ENCODE measurements at regions not wholly inside any gene's neighbourhood (a gene's known extent, or its start where the extent isn't known, plus 50 kb on each side); places are given as distances from the start of the nearest gene placed in this dataset.

DNA sequence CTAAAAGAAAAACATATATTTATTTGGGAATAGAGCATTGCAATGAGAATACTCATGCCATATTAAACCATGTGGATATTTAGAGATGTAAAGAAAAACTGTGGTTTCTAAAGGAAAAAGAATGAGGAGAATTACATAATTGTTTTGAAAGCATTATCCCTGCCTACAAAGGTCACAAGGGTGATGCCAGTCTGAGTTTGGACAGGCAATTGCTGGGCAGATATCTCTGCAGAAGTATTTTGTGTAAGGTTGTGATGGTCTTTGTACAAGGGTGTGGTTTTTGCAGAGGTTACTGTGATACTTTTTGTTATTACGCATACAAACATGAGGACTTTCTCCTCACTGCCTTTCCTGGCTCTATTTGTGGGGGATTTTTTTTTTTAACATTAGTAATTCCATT, 2022.9 kb upstream of the CDH6 start:
- no peak for DNase-seq (ENCODE audit: low spot score)
- in situ Hi-C loops (cut with MboI; ENCODE audit: low pct_unique_long_range_greater_than_20kb, low sequenced_read_pairs, unreplicated experiment): no loop called here
- TF ChIP-seq, protein P1, sequence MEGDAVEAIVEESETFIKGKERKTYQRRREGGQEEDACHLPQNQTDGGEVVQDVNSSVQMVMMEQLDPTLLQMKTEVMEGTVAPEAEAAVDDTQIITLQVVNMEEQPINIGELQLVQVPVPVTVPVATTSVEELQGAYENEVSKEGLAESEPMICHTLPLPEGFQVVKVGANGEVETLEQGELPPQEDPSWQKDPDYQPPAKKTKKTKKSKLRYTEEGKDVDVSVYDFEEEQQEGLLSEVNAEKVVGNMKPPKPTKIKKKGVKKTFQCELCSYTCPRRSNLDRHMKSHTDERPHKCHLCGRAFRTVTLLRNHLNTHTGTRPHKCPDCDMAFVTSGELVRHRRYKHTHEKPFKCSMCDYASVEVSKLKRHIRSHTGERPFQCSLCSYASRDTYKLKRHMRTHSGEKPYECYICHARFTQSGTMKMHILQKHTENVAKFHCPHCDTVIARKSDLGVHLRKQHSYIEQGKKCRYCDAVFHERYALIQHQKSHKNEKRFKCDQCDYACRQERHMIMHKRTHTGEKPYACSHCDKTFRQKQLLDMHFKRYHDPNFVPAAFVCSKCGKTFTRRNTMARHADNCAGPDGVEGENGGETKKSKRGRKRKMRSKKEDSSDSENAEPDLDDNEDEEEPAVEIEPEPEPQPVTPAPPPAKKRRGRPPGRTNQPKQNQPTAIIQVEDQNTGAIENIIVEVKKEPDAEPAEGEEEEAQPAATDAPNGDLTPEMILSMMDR (IDR thresholded peaks at IDR 0.05; ENCODE audit: extremely low read depth, insufficient read depth, missing control alignments): no peak

DNA sequence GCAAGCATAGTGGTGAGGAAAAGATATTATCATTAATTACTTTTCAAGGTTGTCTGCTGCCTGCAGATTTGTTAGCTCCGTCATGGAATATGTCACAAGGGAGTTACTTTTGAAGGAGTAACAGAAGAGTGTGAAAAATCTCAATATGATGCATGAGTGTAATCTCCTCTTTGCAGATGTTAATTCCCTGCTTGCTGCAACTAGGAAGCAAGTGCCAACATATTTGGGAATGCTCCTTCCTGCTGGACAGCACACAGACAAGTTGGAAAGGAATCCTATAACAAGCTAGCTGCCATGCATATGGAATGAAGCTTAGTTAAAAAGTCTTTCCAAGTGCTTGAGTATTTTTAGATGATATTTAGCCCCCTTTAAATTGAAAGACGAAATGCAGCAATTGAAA, 2023.6 kb upstream of the CDH6 start:
- DNase-seq (ENCODE audit: low spot score): no peak
- TF ChIP-seq, protein P1 (IDR thresholded peaks at IDR 0.05; ENCODE audit: extremely low read depth, insufficient read depth, missing control alignments): no peak
- in situ Hi-C loops (cut with MboI; ENCODE audit: low pct_unique_long_range_greater_than_20kb, low sequenced_read_pairs, unreplicated experiment): no loop called here

DNA sequence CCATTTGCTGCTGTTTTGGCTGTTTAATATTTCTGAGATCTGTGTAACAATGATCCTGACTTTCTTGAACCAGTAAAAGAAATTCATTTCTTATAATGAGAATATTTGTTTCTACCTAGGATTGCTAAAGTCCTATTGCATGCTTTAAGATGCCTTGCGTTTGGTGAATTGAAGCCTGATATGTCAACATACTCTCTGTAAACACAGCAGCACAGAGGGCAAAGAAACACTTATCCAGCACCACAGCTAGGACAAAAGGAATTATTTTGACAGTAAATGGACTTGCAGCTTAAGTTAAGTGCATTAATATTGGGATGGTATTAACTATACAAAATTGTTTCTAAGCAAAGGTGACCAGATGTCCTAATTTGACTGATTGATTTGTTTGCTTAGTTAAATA, 2031.2 kb upstream of the CDH6 start:
- in situ Hi-C loops (cut with MboI; ENCODE audit: low pct_unique_long_range_greater_than_20kb, low sequenced_read_pairs, unreplicated experiment): no loop called here
- TF ChIP-seq, protein P1 (IDR thresholded peaks at IDR 0.05; ENCODE audit: extremely low read depth, insufficient read depth, missing control alignments): no peak
- DNase-seq (ENCODE audit: low spot score): no peak

DNA sequence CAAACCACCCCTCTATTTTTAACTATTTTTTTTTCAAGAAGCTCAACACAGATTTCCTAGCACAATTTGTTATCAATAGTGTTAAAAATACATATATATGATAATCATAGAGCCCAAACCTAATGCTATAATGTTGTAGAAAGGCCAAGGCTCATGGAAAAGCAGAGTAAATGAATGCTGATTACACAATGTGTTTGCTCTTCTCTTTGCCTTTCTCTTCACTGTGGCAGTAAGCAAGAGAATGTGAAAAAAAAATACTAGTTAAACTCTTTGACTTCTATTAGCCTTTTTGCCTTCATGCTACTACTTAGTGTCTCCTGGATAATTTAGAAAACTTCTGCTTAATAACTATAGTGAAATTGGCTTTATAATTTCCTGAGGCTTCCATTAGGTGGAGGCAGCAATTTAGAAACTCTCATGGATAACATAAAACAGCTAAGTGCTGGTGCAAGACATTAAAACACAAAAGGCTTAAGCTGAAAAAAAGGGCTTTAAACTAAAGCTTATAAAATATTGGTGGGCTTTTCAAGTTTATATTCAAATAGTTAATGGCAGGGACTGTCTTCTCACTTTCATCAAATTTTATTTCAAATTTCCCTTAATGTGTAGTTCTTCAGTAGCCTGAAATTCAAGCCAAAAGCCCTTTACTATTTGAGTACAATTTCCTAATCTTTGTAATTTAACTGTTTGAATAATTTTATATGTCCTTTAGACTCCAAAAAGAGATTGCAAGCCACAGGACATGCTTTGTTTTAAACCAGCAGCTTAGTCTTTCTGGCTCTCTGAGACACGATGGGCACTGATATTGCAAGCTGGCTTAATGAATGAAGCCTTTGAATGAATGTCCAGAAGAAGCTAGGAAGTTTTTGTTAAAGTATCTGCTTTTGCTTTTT, 2031.8 kb upstream of the CDH6 start:
- TF ChIP-seq, protein P1 (IDR thresholded peaks at IDR 0.05; ENCODE audit: extremely low read depth, insufficient read depth, missing control alignments): no peak
- in situ Hi-C loops (cut with MboI; ENCODE audit: low pct_unique_long_range_greater_than_20kb, low sequenced_read_pairs, unreplicated experiment): no loop called here
- no peak for DNase-seq (ENCODE audit: low spot score)

DNA sequence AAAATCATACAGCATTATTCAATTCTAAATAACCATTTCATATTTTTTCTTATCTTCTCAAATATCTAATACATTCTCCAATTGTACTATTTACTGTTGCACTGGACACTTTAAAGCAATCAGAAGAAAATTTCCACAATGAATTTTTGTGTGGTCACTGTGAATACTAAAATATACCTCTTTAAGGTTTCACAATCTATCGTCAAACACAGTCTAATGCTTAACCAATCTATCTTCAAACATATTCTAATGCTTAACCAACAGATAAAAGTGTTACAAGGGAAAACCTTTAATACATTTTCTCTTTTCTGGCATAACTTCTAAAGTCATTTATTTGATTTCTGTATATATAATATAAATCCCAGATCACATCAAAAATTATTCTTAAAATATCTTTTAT, 2035.5 kb upstream of the CDH6 start:
- TF ChIP-seq, protein P1 (IDR thresholded peaks at IDR 0.05; ENCODE audit: extremely low read depth, insufficient read depth, missing control alignments): no peak
- in situ Hi-C loops (cut with MboI; ENCODE audit: low pct_unique_long_range_greater_than_20kb, low sequenced_read_pairs, unreplicated experiment): no loop called here
- DNase-seq (ENCODE audit: low spot score): no peak

DNA sequence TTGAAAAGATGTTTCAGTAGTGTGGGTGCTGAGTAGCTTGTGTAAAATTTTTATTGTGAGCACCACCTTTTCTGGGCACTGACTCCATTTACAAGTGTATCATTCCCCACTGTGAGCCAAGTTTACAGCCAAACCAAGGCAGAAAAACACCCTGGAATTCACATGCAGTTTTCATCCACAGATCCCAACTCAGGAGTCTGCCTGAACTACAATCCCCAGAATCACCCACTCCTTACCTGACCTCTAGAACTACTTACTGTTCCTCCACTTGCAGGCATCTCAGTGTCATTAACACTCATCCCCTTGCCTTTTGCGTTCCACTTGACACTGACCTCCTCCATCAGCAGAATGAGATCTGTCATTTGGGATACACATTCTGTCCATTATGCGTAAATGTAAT, 2042.6 kb upstream of the CDH6 start:
- no peak for DNase-seq (ENCODE audit: low spot score)
- TF ChIP-seq, protein P1 (IDR thresholded peaks at IDR 0.05; ENCODE audit: extremely low read depth, insufficient read depth, missing control alignments): no peak
- in situ Hi-C loops (cut with MboI; ENCODE audit: low pct_unique_long_range_greater_than_20kb, low sequenced_read_pairs, unreplicated experiment): no loop called here
